ENCODE measurements at regions not wholly inside any gene's neighbourhood (a gene's known extent, or its start where the extent isn't known, plus 50 kb on each side); places are given as distances from the start of the nearest gene placed in this dataset.
"Not testable (repeated sequence)": the region's sequence is repeated elsewhere in the genome, so short reads cannot be mapped to it uniquely, and the experiment has no call there.

DNA sequence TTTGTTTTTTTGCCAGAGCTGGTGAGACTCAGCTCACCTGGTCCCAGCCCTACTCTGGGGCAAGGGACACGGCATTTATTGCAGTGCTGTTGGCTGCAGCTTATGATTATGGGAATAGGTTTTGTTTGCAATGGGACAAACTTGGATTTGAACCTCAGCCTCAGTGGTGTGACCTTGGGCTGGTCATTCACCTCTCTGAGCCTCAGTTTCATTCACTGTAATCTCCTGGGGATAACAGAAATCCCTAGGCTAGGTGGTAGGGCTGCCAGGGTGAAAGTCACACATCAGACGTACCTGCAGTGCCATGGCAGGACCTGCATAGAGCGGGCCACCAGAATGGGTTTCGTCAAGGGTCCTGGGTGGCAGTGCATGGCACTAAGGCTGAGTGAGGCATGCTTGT is 73.7 kb upstream of the MEDAG start:
- Histone ChIP-seq H3K4me3 (ENCODE audit: low read length) (no peak overlapping the region), H3K36me3 (ENCODE audit: insufficient read depth, low read length) (no peaks in the 10 kb centered on the region), H3K9ac (ENCODE audit: low read depth, low read length) (no peak overlapping the region), H3K9me3 (replicated peaks; ENCODE audit: low read length) (no peaks in the 10 kb centered on the region), H3K4me1 (ENCODE audit: control insufficient read depth, insufficient read depth, low read length) (peaks cover 29% of the 10 kb centered on the region), H3K27me3 (ENCODE audit: control insufficient read depth, insufficient read depth, low read length) (peaks cover 15% of the 10 kb centered on the region), H3K4me2 (ENCODE audit: low read length) (no peak overlapping the region)

DNA sequence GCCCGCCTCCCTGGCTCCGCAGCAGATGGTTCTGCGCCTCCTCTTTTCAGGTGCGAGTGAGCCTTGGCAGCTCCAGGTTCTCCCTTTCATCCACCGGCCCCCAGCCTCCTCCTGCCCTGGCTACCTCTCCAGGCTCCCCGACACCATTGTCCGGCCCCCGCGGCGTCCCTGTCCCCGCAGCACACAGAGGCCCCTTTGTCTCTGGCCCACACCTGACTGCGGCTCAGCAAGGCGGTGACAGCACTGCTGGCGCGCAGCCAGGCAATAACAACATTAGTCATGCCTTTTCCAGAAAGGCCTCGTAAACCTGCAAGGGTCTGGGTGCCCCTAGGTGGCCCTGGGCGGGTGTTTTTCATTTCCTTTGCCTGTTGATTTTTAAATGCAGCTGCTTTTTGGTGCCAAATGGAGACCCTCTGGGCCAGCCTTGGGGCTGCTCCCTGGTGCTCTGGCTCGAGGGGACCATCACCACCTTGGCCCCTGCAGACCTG is 73.2 kb upstream of the MEDAG start:
- H3K4me1 ChIP-seq (ENCODE audit: control insufficient read depth, insufficient read depth, low read length) = peaks cover 29% of the 10 kb centered on the region
- H3K9me3 ChIP-seq (replicated peaks; ENCODE audit: low read length) = no peaks in the 10 kb centered on the region
- H3K4me2 ChIP-seq (ENCODE audit: low read length) = no peak overlapping the region
- H3K9ac ChIP-seq (ENCODE audit: low read depth, low read length) = no peak overlapping the region
- H3K4me3 ChIP-seq (ENCODE audit: low read length) = no peak overlapping the region
- H3K27me3 ChIP-seq (ENCODE audit: control insufficient read depth, insufficient read depth, low read length) = peaks cover 15% of the 10 kb centered on the region
- H3K36me3 ChIP-seq (ENCODE audit: insufficient read depth, low read length) = no peaks in the 10 kb centered on the region

GRCh38 chr13:30835442-30835841 is 70.6 kb upstream of the MEDAG start:
- Histone ChIP-seq H3K4me3 (ENCODE audit: low read length) (no peak overlapping the region), H3K36me3 (ENCODE audit: insufficient read depth, low read length) (no peaks in the 10 kb centered on the region), H3K9me3 (replicated peaks; ENCODE audit: low read length) (no peaks in the 10 kb centered on the region), H3K27me3 (ENCODE audit: control insufficient read depth, insufficient read depth, low read length) (peaks cover 15% of the 10 kb centered on the region), H3K9ac (ENCODE audit: low read depth, low read length) (no peak overlapping the region), H3K4me1 (ENCODE audit: control insufficient read depth, insufficient read depth, low read length) (peaks cover 9% of the 10 kb centered on the region), H3K4me2 (ENCODE audit: low read length) (no peak overlapping the region)

GRCh38 chr13:30837227-30838159 is 68.6 kb upstream of the MEDAG start:
- H3K36me3 ChIP-seq (ENCODE audit: insufficient read depth, low read length) = no peaks in the 10 kb centered on the region

GRCh38 chr13:30839636-30840035 is 66.4 kb upstream of the MEDAG start:
- H3K27me3 ChIP-seq (ENCODE audit: control insufficient read depth, insufficient read depth, low read length) = peaks cover 15% of the 10 kb centered on the region
- H3K4me2 ChIP-seq (ENCODE audit: low read length); H3K9me3 ChIP-seq (replicated peaks; ENCODE audit: low read length); H3K4me3 ChIP-seq (ENCODE audit: low read length); H3K36me3 ChIP-seq (ENCODE audit: insufficient read depth, low read length); H3K4me1 ChIP-seq (ENCODE audit: control insufficient read depth, insufficient read depth, low read length); H3K9ac ChIP-seq (ENCODE audit: low read depth, low read length): not testable (repeated sequence)

More at GRCh38 chr13:30837227-30838159, 68.6 kb upstream of the MEDAG start:
- Histone ChIP-seq H3K4me1 (ENCODE audit: control insufficient read depth, insufficient read depth, low read length) (peaks cover 5% of the 10 kb centered on the region), H3K27me3 (ENCODE audit: control insufficient read depth, insufficient read depth, low read length) (peaks cover 15% of the 10 kb centered on the region), H3K9me3 (replicated peaks; ENCODE audit: low read length) (no peaks in the 10 kb centered on the region), H3K4me2 (ENCODE audit: low read length) (no peak overlapping the region), H3K9ac (ENCODE audit: low read depth, low read length) (no peak overlapping the region), H3K4me3 (ENCODE audit: low read length) (no peak overlapping the region)

GRCh38 chr13:30840515-30840914 is 65.6 kb upstream of the MEDAG start:
- Histone ChIP-seq H3K4me3 (ENCODE audit: low read length) (no peak overlapping the region), H3K9me3 (replicated peaks; ENCODE audit: low read length) (no peaks in the 10 kb centered on the region), H3K4me1 (ENCODE audit: control insufficient read depth, insufficient read depth, low read length) (peaks cover 2% of the 10 kb centered on the region), H3K27me3 (ENCODE audit: control insufficient read depth, insufficient read depth, low read length) (peaks cover 8% of the 10 kb centered on the region), H3K9ac (ENCODE audit: low read depth, low read length) (no peak overlapping the region), H3K36me3 (ENCODE audit: insufficient read depth, low read length) (no peaks in the 10 kb centered on the region), H3K4me2 (ENCODE audit: low read length) (no peak overlapping the region)

DNA sequence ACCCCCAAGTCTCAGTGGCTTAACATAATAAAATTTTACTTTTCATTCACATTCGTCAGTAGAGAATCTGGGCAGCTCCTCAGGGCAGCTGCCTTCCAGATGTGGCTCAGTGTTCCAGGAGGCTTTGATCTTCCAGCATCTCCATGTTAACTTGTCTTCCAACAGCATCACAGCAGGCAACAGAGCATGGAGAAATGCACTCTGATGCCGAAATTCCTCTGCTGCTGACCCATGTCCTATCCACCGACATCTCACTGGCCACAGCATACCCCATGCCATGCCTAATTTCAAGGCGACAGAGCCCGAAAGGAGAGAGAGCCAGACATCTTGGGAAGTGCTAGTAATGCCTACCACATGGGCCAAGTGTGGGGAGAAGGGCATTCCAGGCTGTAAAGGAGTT is 64.9 kb upstream of the MEDAG start:
- H3K4me3 ChIP-seq (ENCODE audit: low read length) = no peak overlapping the region
- peaks cover 2% of the 10 kb centered on the region for H3K27me3 ChIP-seq (ENCODE audit: control insufficient read depth, insufficient read depth, low read length)
- no peak overlapping the region for H3K4me2 ChIP-seq (ENCODE audit: low read length)
- peaks cover 8% of the 10 kb centered on the region for H3K4me1 ChIP-seq (ENCODE audit: control insufficient read depth, insufficient read depth, low read length)
- H3K9ac ChIP-seq (ENCODE audit: low read depth, low read length) = no peak overlapping the region
- H3K9me3 ChIP-seq (replicated peaks; ENCODE audit: low read length) = no peaks in the 10 kb centered on the region
- no peaks in the 10 kb centered on the region for H3K36me3 ChIP-seq (ENCODE audit: insufficient read depth, low read length)

GRCh38 chr13:30843548-30843947 is 62.5 kb upstream of the MEDAG start:
- Histone ChIP-seq H3K27me3 (ENCODE audit: control insufficient read depth, insufficient read depth, low read length) (no peaks in the 10 kb centered on the region), H3K4me3 (ENCODE audit: low read length) (no peak overlapping the region), H3K4me2 (ENCODE audit: low read length) (no peak overlapping the region), H3K4me1 (ENCODE audit: control insufficient read depth, insufficient read depth, low read length) (peaks cover 23% of the 10 kb centered on the region), H3K9ac (ENCODE audit: low read depth, low read length) (no peak overlapping the region), H3K9me3 (replicated peaks; ENCODE audit: low read length) (no peaks in the 10 kb centered on the region), H3K36me3 (ENCODE audit: insufficient read depth, low read length) (no peaks in the 10 kb centered on the region)

GRCh38 chr13:30844548-30845296 is 61.3 kb upstream of the MEDAG start:
- no peak overlapping the region for H3K4me3 ChIP-seq (ENCODE audit: low read length)
- H3K9me3 ChIP-seq (replicated peaks; ENCODE audit: low read length) = no peaks in the 10 kb centered on the region
- H3K27me3 ChIP-seq (ENCODE audit: control insufficient read depth, insufficient read depth, low read length) = no peaks in the 10 kb centered on the region
- no peak overlapping the region for H3K9ac ChIP-seq (ENCODE audit: low read depth, low read length)
- H3K4me2 ChIP-seq (ENCODE audit: low read length) = no peak overlapping the region
- peaks cover 26% of the 10 kb centered on the region for H3K4me1 ChIP-seq (ENCODE audit: control insufficient read depth, insufficient read depth, low read length)
- H3K36me3 ChIP-seq (ENCODE audit: insufficient read depth, low read length) = no peaks in the 10 kb centered on the region

GRCh38 chr13:30845297-30846214 is 60.5 kb upstream of the MEDAG start:
- H3K9ac ChIP-seq (ENCODE audit: low read depth, low read length) = no peak overlapping the region
- no peak overlapping the region for H3K4me3 ChIP-seq (ENCODE audit: low read length)
- no peak overlapping the region for H3K4me2 ChIP-seq (ENCODE audit: low read length)
- H3K27me3 ChIP-seq (ENCODE audit: control insufficient read depth, insufficient read depth, low read length) = no peaks in the 10 kb centered on the region
- peaks cover 26% of the 10 kb centered on the region for H3K4me1 ChIP-seq (ENCODE audit: control insufficient read depth, insufficient read depth, low read length)
- no peaks in the 10 kb centered on the region for H3K36me3 ChIP-seq (ENCODE audit: insufficient read depth, low read length)
- no peaks in the 10 kb centered on the region for H3K9me3 ChIP-seq (replicated peaks; ENCODE audit: low read length)

GRCh38 chr13:30846311-30846710 is 59.8 kb upstream of the MEDAG start:
- Histone ChIP-seq H3K27me3 (ENCODE audit: control insufficient read depth, insufficient read depth, low read length) (no peaks in the 10 kb centered on the region), H3K4me3 (ENCODE audit: low read length) (no peak overlapping the region), H3K4me1 (ENCODE audit: control insufficient read depth, insufficient read depth, low read length) (peaks cover 26% of the 10 kb centered on the region), H3K9me3 (replicated peaks; ENCODE audit: low read length) (no peaks in the 10 kb centered on the region), H3K4me2 (ENCODE audit: low read length) (no peak overlapping the region), H3K9ac (ENCODE audit: low read depth, low read length) (no peak overlapping the region), H3K36me3 (ENCODE audit: insufficient read depth, low read length) (no peaks in the 10 kb centered on the region)

Measured in skeletal muscle satellite cell (primary cell).